Gastrocnemius medialis (tissue), 4 donors: ENCODE measurements at regions not wholly inside any gene's neighbourhood (a gene's known extent, or its start where the extent isn't known, plus 50 kb on each side); places are given as distances from the start of the nearest gene placed in this dataset.
"Not testable (repeated sequence)": the region's sequence is repeated elsewhere in the genome, so short reads cannot be mapped to it uniquely, and the experiment has no call there.

Experiments
- ATAC-seq, 2 donors: fragments of 150-250 bp; one replicate each; pipeline ENCODE4 v1.9.1; 2016
- DNase-seq, 2 donors: peaks; one replicate each; pipeline ENCODE4 v3.0.0-alpha.2; 2019
- H3K27ac ChIP-seq, 4 donors: fragments of 200-600 bp; sonication (generic); 1 replicate in 1 of 4; 2 replicates in 3 of 4; pipeline ENCODE4 v1.5.1; 2016 to 2018; ENCODE audit warnings: mild to moderate bottlenecking in 2 of 4, moderate library complexity in 1 of 4
- H3K27me3 ChIP-seq, 3 donors: fragments of 200-600 bp; sonication (generic) in 2 of 3; 1 replicate in 1 of 3; 2 replicates in 2 of 3; pipeline versions ENCODE4 v1.5.1 to v1.6.0; 2016 to 2019; ENCODE audit warnings: mild to moderate bottlenecking in 1 of 3, moderate library complexity in 1 of 3
- H3K36me3 ChIP-seq, 2 donors: fragments of 200-600 bp; sonication (generic) in 1 of 2; one replicate each; pipeline ENCODE4 v1.5.1; 2017 to 2018
- H3K4me1 ChIP-seq, 2 donors: fragments of 200-600 bp; sonication (generic) in 1 of 2; one replicate each; pipeline ENCODE4 v1.5.1; 2016 to 2017; ENCODE audit warnings: mild to moderate bottlenecking in 2 of 2
- H3K4me3 ChIP-seq, 4 donors: fragments of 200-600 bp; sonication (generic) in 3 of 4; 1 replicate in 1 of 4; 2 replicates in 3 of 4; pipeline ENCODE4 v1.5.1; 2016 to 2019; ENCODE audit warnings: mild to moderate bottlenecking in 2 of 4
- H3K9me3 ChIP-seq, 3 donors: fragments of 200-600 bp; sonication (generic) in 2 of 3; 1 replicate in 1 of 3; 2 replicates in 2 of 3; pipeline ENCODE4 v1.5.1; 2016 to 2019
- POLR2A ChIP-seq, 2 donors: fragments of 450-650 bp; IDR thresholded peaks; one replicate each; pipeline ENCODE4 v1.6.1; 2017; ENCODE audit warnings: antibody characterized with exemption in 2 of 2, mild to moderate bottlenecking in 2 of 2, moderate library complexity in 2 of 2
- in situ Hi-C, 4 donors: fragments of 200-750 bp; cut with MboI; loops; one replicate each; pipeline versions ENCODE4 v1.15.0 to v1.8.0; 2017; ENCODE audit warnings: low sequenced_read_pairs in 4 of 4
- intact Hi-C: fragments of 100-400 bp; cut with DNase I; formaldehyde crosslinking; loops from one replicate; pipeline ENCODE4 v1.15.1; 2023; ENCODE audit warnings: low total_unique reads
- TF ChIP-seq, protein P1 (sequence below), 5 experiments: fragments of 450-650 bp in 3 of 5; fragments of 200-600 bp in 2 of 5; sonication (generic) in 2 of 5; IDR thresholded peaks in 4 of 5; conservative IDR thresholded peaks in 1 of 5; 1 replicate in 4 of 5; 2 replicates in 1 of 5; pipeline ENCODE4 v1.5.1; 2016 to 2019; ENCODE audit warnings: antibody characterized with exemption in 5 of 5, mild to moderate bottlenecking in 3 of 5, moderate library complexity in 3 of 5

DNA sequence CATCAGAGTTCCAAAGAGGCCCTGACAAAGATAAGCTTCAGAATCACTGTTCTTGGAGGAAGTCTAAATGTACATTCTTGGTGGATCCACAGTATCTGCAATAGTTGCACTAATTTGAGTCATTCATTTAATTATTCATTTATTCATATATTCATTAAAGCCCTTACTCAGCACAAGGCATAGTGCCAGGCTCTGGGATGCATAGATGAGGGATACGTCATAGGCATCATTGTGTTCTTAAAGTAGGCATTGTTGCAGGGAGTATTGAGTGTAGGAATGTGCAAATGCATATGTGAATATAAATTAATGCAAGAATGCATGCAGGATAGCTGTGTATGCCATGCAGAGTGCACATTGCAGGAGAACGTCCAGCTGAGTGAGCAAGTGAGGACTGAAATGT lies 100.7 kb downstream of the DRD1 start:
- Histone ChIP-seq H3K4me1 (no peaks in the 10 kb centered on the region), H3K9me3 (no peaks in the 10 kb centered on the region), H3K36me3 (no peaks in the 10 kb centered on the region), H3K27me3 (no peaks in the 10 kb centered on the region), H3K4me3 (no peak overlapping the region), H3K27ac (no peak overlapping the region)
- in situ Hi-C loops (no loop called here), intact Hi-C loops (no loop called here)
- TF ChIP-seq, protein P1, sequence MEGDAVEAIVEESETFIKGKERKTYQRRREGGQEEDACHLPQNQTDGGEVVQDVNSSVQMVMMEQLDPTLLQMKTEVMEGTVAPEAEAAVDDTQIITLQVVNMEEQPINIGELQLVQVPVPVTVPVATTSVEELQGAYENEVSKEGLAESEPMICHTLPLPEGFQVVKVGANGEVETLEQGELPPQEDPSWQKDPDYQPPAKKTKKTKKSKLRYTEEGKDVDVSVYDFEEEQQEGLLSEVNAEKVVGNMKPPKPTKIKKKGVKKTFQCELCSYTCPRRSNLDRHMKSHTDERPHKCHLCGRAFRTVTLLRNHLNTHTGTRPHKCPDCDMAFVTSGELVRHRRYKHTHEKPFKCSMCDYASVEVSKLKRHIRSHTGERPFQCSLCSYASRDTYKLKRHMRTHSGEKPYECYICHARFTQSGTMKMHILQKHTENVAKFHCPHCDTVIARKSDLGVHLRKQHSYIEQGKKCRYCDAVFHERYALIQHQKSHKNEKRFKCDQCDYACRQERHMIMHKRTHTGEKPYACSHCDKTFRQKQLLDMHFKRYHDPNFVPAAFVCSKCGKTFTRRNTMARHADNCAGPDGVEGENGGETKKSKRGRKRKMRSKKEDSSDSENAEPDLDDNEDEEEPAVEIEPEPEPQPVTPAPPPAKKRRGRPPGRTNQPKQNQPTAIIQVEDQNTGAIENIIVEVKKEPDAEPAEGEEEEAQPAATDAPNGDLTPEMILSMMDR (IDR thresholded peaks at IDR 0.05 in 4 of 5, conservative IDR thresholded peaks at IDR 0.05 in 1 of 5) = no peak
- no peak for TF ChIP-seq POLR2A (IDR thresholded peaks at IDR 0.05)
- DNase-seq (no peak), ATAC-seq (no peak)

DNA sequence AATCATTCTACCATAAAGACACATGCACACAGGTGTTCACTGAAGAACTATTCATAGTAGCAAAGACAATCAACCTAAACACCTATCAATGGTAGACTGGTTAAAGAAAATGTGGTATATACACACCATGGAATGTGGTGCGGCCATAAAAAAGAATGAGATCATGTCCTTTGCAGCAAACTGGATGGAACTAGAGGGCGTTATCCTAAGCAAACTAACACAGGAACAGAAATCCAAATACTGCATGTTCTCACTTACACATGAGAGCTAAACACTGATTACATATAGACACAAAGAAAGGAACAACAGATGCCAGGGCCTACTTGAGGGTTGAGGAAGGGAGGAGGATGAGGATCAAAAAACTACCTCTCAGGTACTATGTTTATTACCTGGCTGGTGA lies 103.8 kb downstream of the DRD1 start:
- in situ Hi-C loops (no loop called here), intact Hi-C loops (no loop called here)
- no peaks in the 10 kb centered on the region for H3K36me3 ChIP-seq
- DNase-seq = no peak
- no peak overlapping the region for H3K27ac ChIP-seq
- TF ChIP-seq, protein P1 (IDR thresholded peaks at IDR 0.05 in 4 of 5, conservative IDR thresholded peaks at IDR 0.05 in 1 of 5) = no peak
- TF ChIP-seq POLR2A (IDR thresholded peaks at IDR 0.05) = no peak
- H3K9me3 ChIP-seq = no peaks in the 10 kb centered on the region
- no peak overlapping the region for H3K4me3 ChIP-seq
- no peak for ATAC-seq
- H3K4me1 ChIP-seq = no peaks in the 10 kb centered on the region
- no peaks in the 10 kb centered on the region for H3K27me3 ChIP-seq

DNA sequence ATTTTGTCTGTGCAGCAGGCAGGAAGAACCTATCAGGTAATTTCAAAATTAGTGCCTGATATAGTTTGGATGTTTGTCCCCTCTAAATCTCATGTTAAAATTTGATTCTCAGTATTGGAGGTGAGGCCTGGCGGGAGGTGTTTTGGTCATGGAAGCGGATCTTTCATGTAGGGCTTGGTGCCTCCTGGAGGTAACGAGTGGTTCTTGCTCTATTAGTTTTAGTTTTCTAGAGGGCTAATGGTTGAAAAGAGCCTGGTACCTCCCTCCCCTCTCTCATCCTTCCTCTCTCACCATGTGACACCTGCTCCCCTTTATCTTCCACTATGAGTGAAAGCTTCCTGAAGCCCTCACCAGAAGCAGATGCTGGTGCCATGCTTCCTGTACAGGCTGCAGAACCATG lies 106.3 kb downstream of the DRD1 start:
- H3K27me3 ChIP-seq = no peaks in the 10 kb centered on the region
- H3K9me3 ChIP-seq = no peaks in the 10 kb centered on the region
- intact Hi-C loops = no loop called here
- DNase-seq (no peak), ATAC-seq (no peak)
- no peak for TF ChIP-seq POLR2A (IDR thresholded peaks at IDR 0.05)
- TF ChIP-seq, protein P1 (IDR thresholded peaks at IDR 0.05 in 4 of 5, conservative IDR thresholded peaks at IDR 0.05 in 1 of 5) = no peak
- no peak overlapping the region for H3K27ac ChIP-seq
- H3K4me1 ChIP-seq = no peaks in the 10 kb centered on the region
- in situ Hi-C loops = no loop called here
- no peak overlapping the region for H3K4me3 ChIP-seq
- H3K36me3 ChIP-seq = no peaks in the 10 kb centered on the region

DNA sequence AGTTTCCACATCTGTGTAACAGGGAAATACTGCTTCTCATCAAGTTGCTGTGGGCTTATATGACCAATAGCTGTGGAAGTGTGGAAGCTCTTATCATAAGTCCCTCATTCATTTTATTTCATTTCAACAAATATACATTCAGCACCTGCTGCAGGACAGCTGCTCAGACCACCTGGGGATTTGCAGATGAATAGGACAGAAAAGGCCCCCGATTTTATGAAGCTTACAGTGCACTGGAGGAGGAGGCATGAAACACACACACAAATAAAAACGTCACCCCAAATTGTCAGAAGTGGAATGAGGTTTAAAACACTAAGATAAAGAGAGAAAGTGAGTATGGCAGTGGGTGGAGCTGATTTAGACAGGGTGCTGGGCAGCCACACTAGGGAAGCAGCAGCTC lies 107.2 kb downstream of the DRD1 start:
- H3K4me3 ChIP-seq = no peak overlapping the region
- no peak overlapping the region for H3K27ac ChIP-seq
- no peaks in the 10 kb centered on the region for H3K4me1 ChIP-seq
- H3K36me3 ChIP-seq = no peaks in the 10 kb centered on the region
- TF ChIP-seq POLR2A (IDR thresholded peaks at IDR 0.05) = no peak
- TF ChIP-seq, protein P1 (IDR thresholded peaks at IDR 0.05 in 4 of 5, conservative IDR thresholded peaks at IDR 0.05 in 1 of 5) = no peak
- intact Hi-C loops (no loop called here), in situ Hi-C loops (no loop called here)
- H3K9me3 ChIP-seq = no peaks in the 10 kb centered on the region
- ATAC-seq (no peak), DNase-seq (no peak)
- no peaks in the 10 kb centered on the region for H3K27me3 ChIP-seq

DNA sequence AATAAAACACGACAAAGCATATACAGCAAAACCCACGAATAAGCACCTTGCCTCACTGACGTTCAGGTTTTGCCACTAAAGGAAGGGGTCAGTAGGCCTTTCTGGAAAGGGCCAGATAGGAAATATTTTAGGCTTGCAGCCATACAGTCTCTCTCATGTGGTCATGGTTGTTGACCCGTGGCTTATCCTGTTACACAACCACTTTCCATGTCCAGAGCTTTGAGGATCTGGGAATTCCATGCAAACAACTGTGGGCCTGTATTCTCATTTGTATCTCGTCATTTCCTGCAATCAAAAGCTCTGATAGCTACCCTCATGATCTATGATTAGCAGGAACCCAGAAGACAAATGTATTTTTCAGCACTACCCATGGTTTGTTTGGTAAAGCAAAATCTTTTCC lies 108.3 kb downstream of the DRD1 start:
- Histone ChIP-seq H3K36me3 (no peaks in the 10 kb centered on the region), H3K4me1 (no peaks in the 10 kb centered on the region), H3K27ac (no peak overlapping the region), H3K4me3 (no peak overlapping the region), H3K27me3 (no peaks in the 10 kb centered on the region), H3K9me3 (no peaks in the 10 kb centered on the region)
- no peak for DNase-seq
- intact Hi-C loops = no loop called here
- no peak for ATAC-seq
- TF ChIP-seq, protein P1 (IDR thresholded peaks at IDR 0.05 in 4 of 5, conservative IDR thresholded peaks at IDR 0.05 in 1 of 5) = no peak
- no peak for TF ChIP-seq POLR2A (IDR thresholded peaks at IDR 0.05)
- in situ Hi-C loops = no loop called here

DNA sequence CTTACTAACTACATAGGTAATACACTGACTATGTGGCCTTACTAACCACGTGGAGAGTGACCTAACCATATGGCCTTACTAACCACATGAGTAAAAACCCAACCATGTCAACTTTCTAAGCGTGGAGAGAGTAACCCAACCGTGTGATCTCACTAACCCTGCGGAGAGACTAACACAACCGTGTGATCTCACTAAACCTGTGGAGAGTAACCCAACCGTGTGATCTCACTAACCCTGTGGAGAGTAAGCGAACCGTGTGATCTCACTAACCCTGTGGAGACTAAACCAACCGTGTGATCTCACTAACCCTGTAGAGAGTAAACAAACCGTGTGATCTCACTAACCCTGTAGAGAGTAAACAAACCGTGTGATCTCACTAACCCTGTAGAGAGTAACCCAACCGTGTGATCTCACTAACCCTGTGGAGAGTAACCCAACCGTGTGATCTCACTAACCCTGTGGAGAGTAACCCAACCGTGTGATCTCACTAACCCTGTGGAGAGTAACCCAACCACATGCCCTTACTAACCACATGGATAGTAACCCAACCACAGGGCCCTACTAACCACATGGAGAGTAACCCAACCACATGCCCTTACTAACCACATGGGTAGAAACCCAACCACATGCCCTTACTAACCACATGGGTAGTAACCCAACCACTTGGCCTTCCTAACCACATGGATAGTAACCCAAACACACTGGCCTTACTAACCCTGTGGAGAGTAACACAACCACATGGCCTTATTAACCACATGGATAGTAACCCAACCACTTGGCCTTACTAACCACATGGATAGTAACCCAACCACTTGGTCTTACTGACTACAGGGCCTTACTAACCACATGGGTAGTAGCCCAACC lies 112.6 kb downstream of the DRD1 start:
- intact Hi-C loops, H3K4me1 ChIP-seq, H3K4me3 ChIP-seq, DNase-seq, H3K36me3 ChIP-seq, H3K9me3 ChIP-seq, in situ Hi-C loops, H3K27ac ChIP-seq, ATAC-seq, H3K27me3 ChIP-seq: not testable (repeated sequence)
